H1 (cell line): ENCODE measurements at regions not wholly inside any gene's neighbourhood (a gene's known extent, or its start where the extent isn't known, plus 50 kb on each side); places are given as distances from the start of the nearest gene placed in this dataset.

ENCODE experiments used
- CHD2 ChIP-seq: IDR thresholded peaks from 2 replicates; pipeline ENCODE4 v1.6.1; 2012; ENCODE audit warnings: low read length, improper control_type of control experiment
- CREB1 ChIP-seq: IDR thresholded peaks from 2 replicates; pipeline ENCODE4 v1.6.1; 2012; ENCODE audit warnings: inconsistent platforms
- GABPA ChIP-seq: IDR thresholded peaks from 2 replicates; pipeline ENCODE4 v1.6.1; 2011; ENCODE audit warnings: mild to moderate bottlenecking, low read length, moderate library complexity, borderline replicate concordance; ENCODE audit not compliant: insufficient read depth
- JUND ChIP-seq: IDR thresholded peaks from 2 replicates; pipeline ENCODE4 v1.6.1; 2011; ENCODE audit warnings: mild to moderate bottlenecking, improper control_type of control experiment, low read length
- POLR2A ChIP-seq, 2 experiments: IDR thresholded peaks; 1 replicate in 1 of 2; 2 replicates in 1 of 2; pipeline ENCODE4 v1.6.1; 2011; ENCODE audit warnings: low read depth in 2 of 2, low read length in 2 of 2, mild to moderate bottlenecking in 2 of 2; ENCODE audit errors: control extremely low read depth in 1 of 2
- RAD21 ChIP-seq, 2 experiments: IDR thresholded peaks in 1 of 2; conservative IDR thresholded peaks in 1 of 2; 2 replicates each; pipeline ENCODE4 v1.6.1; 2011; ENCODE audit warnings: low read depth in 2 of 2, low read length in 2 of 2, improper control_type of control experiment in 1 of 2, inconsistent platforms in 1 of 2, mild to moderate bottlenecking in 1 of 2, moderate library complexity in 1 of 2
- RFX5 ChIP-seq: IDR thresholded peaks from 2 replicates; pipeline ENCODE4 v1.6.1; 2011; ENCODE audit warnings: low read depth, low read length, improper control_type of control experiment, borderline replicate concordance
- SAP30 ChIP-seq: fragments of 300-600 bp; sonication (generic); IDR thresholded peaks from 2 replicates; pipeline ENCODE4 v1.7.1; 2012; ENCODE audit warnings: low read length, moderate library complexity, mild to moderate bottlenecking, inconsistent platforms; ENCODE audit not compliant: insufficient read depth, insufficient replicate concordance
- SP4 ChIP-seq: IDR thresholded peaks from 2 replicates; pipeline ENCODE4 v1.6.1; 2012; ENCODE audit warnings: low read length, inconsistent platforms
- TAF1 ChIP-seq: IDR thresholded peaks from 2 replicates; pipeline ENCODE4 v1.6.1; 2011; ENCODE audit warnings: mild to moderate bottlenecking, low read depth, low read length
- TF ChIP-seq, protein P1 (sequence below): IDR thresholded peaks from 2 replicates; pipeline ENCODE4 v1.6.1; 2011; ENCODE audit warnings: low read length, improper control_type of control experiment
- TF ChIP-seq, protein P2 (sequence below), 3 experiments: IDR thresholded peaks; 1 replicate in 2 of 3; 2 replicates in 1 of 3; pipeline versions ENCODE4 v1.5.1 to v1.6.1; 2011; ENCODE audit warnings: low read length in 3 of 3, mild to moderate bottlenecking in 3 of 3, inconsistent platforms in 2 of 3, low read depth in 1 of 3, moderate library complexity in 1 of 3; ENCODE audit not compliant: insufficient read depth in 1 of 3; ENCODE audit errors: control extremely low read depth in 1 of 3
- TF ChIP-seq, protein P3 (sequence below): IDR thresholded peaks from 2 replicates; pipeline ENCODE4 v1.6.1; 2012; ENCODE audit warnings: low read length, inconsistent platforms

DNA sequence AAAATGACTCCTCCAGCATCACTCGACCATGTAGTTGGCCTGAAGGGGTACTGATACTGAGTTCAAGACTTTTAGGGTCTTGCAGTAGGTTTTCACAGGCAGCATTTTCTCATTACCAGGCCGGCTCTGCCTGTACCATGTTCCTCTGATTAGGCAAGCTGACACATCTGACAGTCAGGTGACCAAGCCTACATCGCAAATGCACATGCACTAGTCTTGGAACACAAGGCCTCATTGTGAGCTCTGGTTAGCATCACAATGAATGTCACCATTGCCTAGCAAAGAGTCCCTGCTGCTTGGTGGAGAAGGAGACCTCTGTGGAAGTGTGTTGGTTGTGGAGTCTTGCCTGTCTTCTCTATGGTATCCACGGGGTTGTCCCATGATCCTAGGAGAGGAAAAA, 754.1 kb upstream of the TSPY4 start:
- no peak for TF ChIP-seq RFX5
- TF ChIP-seq, protein P1, sequence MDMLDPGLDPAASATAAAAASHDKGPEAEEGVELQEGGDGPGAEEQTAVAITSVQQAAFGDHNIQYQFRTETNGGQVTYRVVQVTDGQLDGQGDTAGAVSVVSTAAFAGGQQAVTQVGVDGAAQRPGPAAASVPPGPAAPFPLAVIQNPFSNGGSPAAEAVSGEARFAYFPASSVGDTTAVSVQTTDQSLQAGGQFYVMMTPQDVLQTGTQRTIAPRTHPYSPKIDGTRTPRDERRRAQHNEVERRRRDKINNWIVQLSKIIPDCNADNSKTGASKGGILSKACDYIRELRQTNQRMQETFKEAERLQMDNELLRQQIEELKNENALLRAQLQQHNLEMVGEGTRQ = no peak
- TF ChIP-seq, protein P2, sequence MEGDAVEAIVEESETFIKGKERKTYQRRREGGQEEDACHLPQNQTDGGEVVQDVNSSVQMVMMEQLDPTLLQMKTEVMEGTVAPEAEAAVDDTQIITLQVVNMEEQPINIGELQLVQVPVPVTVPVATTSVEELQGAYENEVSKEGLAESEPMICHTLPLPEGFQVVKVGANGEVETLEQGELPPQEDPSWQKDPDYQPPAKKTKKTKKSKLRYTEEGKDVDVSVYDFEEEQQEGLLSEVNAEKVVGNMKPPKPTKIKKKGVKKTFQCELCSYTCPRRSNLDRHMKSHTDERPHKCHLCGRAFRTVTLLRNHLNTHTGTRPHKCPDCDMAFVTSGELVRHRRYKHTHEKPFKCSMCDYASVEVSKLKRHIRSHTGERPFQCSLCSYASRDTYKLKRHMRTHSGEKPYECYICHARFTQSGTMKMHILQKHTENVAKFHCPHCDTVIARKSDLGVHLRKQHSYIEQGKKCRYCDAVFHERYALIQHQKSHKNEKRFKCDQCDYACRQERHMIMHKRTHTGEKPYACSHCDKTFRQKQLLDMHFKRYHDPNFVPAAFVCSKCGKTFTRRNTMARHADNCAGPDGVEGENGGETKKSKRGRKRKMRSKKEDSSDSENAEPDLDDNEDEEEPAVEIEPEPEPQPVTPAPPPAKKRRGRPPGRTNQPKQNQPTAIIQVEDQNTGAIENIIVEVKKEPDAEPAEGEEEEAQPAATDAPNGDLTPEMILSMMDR (IDR thresholded peaks at IDR 0.05; ENCODE audit: control extremely low read depth in 1 of 3, insufficient read depth in 1 of 3, low read depth in 1 of 3, low read length in 3 of 3) = no peak
- no peak for TF ChIP-seq GABPA
- no peak for TF ChIP-seq JUND
- TF ChIP-seq CHD2 = no peak
- TF ChIP-seq, protein P3, sequence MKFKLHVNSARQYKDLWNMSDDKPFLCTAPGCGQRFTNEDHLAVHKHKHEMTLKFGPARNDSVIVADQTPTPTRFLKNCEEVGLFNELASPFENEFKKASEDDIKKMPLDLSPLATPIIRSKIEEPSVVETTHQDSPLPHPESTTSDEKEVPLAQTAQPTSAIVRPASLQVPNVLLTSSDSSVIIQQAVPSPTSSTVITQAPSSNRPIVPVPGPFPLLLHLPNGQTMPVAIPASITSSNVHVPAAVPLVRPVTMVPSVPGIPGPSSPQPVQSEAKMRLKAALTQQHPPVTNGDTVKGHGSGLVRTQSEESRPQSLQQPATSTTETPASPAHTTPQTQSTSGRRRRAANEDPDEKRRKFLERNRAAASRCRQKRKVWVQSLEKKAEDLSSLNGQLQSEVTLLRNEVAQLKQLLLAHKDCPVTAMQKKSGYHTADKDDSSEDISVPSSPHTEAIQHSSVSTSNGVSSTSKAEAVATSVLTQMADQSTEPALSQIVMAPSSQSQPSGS = no peak
- TF ChIP-seq POLR2A (IDR thresholded peaks at IDR 0.05; ENCODE audit: control extremely low read depth in 1 of 2, low read depth in 2 of 2, low read length in 2 of 2) = no peak
- TF ChIP-seq CREB1 = no peak
- no peak for TF ChIP-seq SP4
- no peak for TF ChIP-seq RAD21 (IDR thresholded peaks at IDR 0.05 in 1 of 2, conservative IDR thresholded peaks at IDR 0.05 in 1 of 2; ENCODE audit: low read depth in 2 of 2, low read length in 2 of 2)
- no peak for TF ChIP-seq SAP30
- no peak for TF ChIP-seq TAF1
